Bronchial epithelial cell (primary cell): ENCODE measurements at regions not wholly inside any gene's neighbourhood (a gene's known extent, or its start where the extent isn't known, plus 50 kb on each side); places are given as distances from the start of the nearest gene placed in this dataset.
A peak's percentile ranks its signal among the peaks of the same experiment; 100 is the strongest.

Source experiments
- DNase-seq: peaks from one replicate; pipeline ENCODE4 v3.0.0-alpha.2; 2010; ENCODE audit warnings: low read depth
- FAIRE-seq: peaks from 2 replicates; lab custom pipeline; 2011; peaks lifted over from hg19 to GRCh38; lab: Jason Lieb, UNC
- H3K27me3 ChIP-seq: 2 replicates; pipeline ENCODE4 v1.5.1; 2011; ENCODE audit warnings: low read length; ENCODE audit not compliant: control insufficient read depth, insufficient read depth
- H3K36me3 ChIP-seq: 2 replicates; pipeline ENCODE4 v1.5.1; 2011; ENCODE audit warnings: low read length; ENCODE audit not compliant: control insufficient read depth, insufficient read depth
- H3K4me3 ChIP-seq: 2 replicates; pipeline ENCODE4 v1.5.1; 2011; ENCODE audit warnings: mild to moderate bottlenecking, low read depth, low read length, control low read depth
- TF ChIP-seq, protein P1 (sequence below): IDR thresholded peaks from 2 replicates; pipeline ENCODE4 v1.5.1; 2011; ENCODE audit warnings: mild to moderate bottlenecking, moderate library complexity, low read length, control low read depth, inconsistent platforms; ENCODE audit not compliant: insufficient read depth, severe bottlenecking

GRCh38 chr20:53829724-53830521 is 236.3 kb upstream of the ZNF217 start:
- H3K36me3 ChIP-seq: no peaks in the 10 kb centered on the region
- TF ChIP-seq, protein P1, sequence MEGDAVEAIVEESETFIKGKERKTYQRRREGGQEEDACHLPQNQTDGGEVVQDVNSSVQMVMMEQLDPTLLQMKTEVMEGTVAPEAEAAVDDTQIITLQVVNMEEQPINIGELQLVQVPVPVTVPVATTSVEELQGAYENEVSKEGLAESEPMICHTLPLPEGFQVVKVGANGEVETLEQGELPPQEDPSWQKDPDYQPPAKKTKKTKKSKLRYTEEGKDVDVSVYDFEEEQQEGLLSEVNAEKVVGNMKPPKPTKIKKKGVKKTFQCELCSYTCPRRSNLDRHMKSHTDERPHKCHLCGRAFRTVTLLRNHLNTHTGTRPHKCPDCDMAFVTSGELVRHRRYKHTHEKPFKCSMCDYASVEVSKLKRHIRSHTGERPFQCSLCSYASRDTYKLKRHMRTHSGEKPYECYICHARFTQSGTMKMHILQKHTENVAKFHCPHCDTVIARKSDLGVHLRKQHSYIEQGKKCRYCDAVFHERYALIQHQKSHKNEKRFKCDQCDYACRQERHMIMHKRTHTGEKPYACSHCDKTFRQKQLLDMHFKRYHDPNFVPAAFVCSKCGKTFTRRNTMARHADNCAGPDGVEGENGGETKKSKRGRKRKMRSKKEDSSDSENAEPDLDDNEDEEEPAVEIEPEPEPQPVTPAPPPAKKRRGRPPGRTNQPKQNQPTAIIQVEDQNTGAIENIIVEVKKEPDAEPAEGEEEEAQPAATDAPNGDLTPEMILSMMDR: no peak
- H3K4me3 ChIP-seq: no peak overlapping the region
- DNase-seq (peak; percentile 40), FAIRE-seq (no peak)
- H3K27me3 ChIP-seq: no peaks in the 10 kb centered on the region

DNA sequence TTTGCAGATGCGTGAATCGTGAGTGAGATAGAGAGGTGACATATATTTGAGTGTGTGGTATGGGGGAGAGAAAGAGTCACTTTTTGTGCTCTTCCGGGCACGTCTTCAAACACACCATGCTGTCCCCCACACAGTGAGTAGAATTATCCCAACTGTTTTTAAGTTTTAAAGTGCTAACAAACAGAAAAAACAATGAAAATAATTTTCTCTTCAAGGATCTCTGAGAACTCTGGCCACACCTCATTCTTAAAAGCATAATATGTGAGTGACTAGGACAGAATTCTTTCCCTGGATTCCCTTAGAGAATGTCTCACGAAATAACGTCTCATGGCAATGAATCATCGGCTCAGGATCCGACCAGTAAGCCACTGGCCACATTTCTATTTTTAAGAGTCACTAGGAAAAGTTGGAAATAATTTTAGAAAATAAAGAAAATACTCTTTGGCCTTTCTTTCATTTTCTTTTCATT is 235.7 kb upstream of the ZNF217 start:
- H3K36me3 ChIP-seq: no peaks in the 10 kb centered on the region
- no peak for FAIRE-seq
- no peaks in the 10 kb centered on the region for H3K27me3 ChIP-seq
- TF ChIP-seq, protein P1: no peak
- DNase-seq: peak; percentile 98
- H3K4me3 ChIP-seq: peak overlapping the region; percentile 8

DNA sequence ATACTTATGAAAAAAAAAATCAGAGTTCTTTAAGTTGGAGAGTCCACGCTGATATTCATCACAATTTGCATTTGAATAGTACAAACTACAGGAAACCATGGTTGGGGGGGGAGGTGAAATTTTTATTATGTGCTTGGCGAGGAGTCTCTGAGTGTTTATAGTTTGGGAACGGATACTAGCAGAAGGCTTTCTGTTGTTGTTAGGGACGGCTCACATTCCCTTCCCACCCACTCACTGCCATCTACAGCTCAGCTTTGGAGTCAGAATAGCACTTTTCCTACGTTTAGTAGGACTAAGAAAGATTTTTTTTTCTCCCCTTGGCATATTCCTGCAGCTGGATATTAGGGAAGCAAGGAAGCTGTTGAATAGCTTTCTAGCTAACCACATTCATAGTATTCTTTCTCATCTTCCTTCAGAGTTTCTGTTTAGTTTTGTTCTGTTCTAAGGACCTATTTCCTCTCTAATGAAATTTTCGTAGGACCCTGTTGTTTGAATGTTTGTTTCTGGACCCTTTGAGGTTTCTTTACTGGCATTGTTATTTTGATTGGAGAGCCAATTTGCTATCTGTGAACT is 235.1 kb upstream of the ZNF217 start:
- Histone ChIP-seq H3K36me3 (no peaks in the 10 kb centered on the region), H3K4me3 (peak overlapping the region; percentile 8), H3K27me3 (no peaks in the 10 kb centered on the region)
- TF ChIP-seq, protein P1: no peak
- FAIRE-seq (no peak), DNase-seq (peak; percentile 87)

- Histone ChIP-seq H3K27me3 (no peaks in the 10 kb centered on the region), H3K36me3 (no peaks in the 10 kb centered on the region), H3K4me3 (no peak overlapping the region)
- TF ChIP-seq, protein P1: no peak
- DNase-seq (peak; percentile 97), FAIRE-seq (no peak)
Measured at GRCh38 chr20:53828088-53828681, 234.5 kb upstream of the ZNF217 start.

- no peak overlapping the region for H3K4me3 ChIP-seq
- no peak for DNase-seq
- no peaks in the 10 kb centered on the region for H3K36me3 ChIP-seq
- no peak for FAIRE-seq
- no peaks in the 10 kb centered on the region for H3K27me3 ChIP-seq
- TF ChIP-seq, protein P1: no peak
Measured at GRCh38 chr20:53827292-53828087, 233.9 kb upstream of the ZNF217 start.
